ENCODE measurements at regions not wholly inside any gene's neighbourhood (a gene's known extent, or its start where the extent isn't known, plus 50 kb on each side); places are given as distances from the start of the nearest gene placed in this dataset.

DNA sequence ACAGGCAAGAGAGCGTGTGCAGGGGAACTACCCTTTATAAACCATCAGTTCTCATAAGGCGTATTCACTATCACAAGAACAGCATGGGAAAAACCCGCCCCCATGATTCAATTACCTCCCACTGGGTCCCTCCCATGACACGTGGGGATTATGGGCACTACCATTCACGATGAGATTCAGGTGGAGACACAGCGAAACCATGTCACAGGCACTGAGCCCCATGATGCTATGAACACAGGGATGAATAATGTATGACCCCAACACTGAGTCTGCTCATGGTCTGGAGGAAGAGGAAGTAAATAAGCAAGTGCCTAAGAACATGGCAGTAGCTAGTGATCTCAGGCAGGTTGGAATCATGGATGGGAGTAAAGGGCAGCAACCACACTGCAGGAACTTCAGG is 281.0 kb upstream of the ZNF462 start:
- Histone ChIP-seq H3K36me3 (no peaks in the 10 kb centered on the region), H3K4me3 (no peak overlapping the region), H3K27ac (no peak overlapping the region), H3K27me3 (replicated peaks; ENCODE audit: insufficient read depth) (no peaks in the 10 kb centered on the region), H3K4me1 (replicated peaks) (no peaks in the 10 kb centered on the region), H3K9me3 (no peaks in the 10 kb centered on the region)
- DNase-seq (ENCODE audit: low spot score), result no peak
- 94% methylated on average over 6 of the region's 6 CpGs for WGBS
- TF ChIP-seq POLR2AphosphoS5 (IDR thresholded peaks at IDR 0.05) (no peak), POLR2A (IDR thresholded peaks at IDR 0.05) (no peak), CTCF (IDR thresholded peaks at IDR 0.05) (no peak)
- intact Hi-C loops (cut with DNase I), result no loop called here

- TF ChIP-seq POLR2A (IDR thresholded peaks at IDR 0.05), result no peak
- peak; percentile 24 for TF ChIP-seq POLR2AphosphoS5 (IDR thresholded peaks at IDR 0.05)
- no peak for TF ChIP-seq CTCF (IDR thresholded peaks at IDR 0.05)
- Histone ChIP-seq H3K9me3 (no peaks in the 10 kb centered on the region), H3K4me3 (no peak overlapping the region), H3K36me3 (no peaks in the 10 kb centered on the region), H3K27ac (no peak overlapping the region), H3K27me3 (replicated peaks; ENCODE audit: insufficient read depth) (no peaks in the 10 kb centered on the region), H3K4me1 (replicated peaks) (no peaks in the 10 kb centered on the region)
- DNase-seq (ENCODE audit: low spot score), result peak; percentile 39
- intact Hi-C loops (cut with DNase I), result no loop called here
These were observed 279.2 kb upstream of the ZNF462 start for GRCh38 chr9:106583751-106584150.

GRCh38 chr9:106587042-106587441 is 275.9 kb upstream of the ZNF462 start:
- no peak for TF ChIP-seq POLR2A (IDR thresholded peaks at IDR 0.05)
- TF ChIP-seq CTCF (IDR thresholded peaks at IDR 0.05), result no peak
- TF ChIP-seq POLR2AphosphoS5 (IDR thresholded peaks at IDR 0.05), result no peak
- intact Hi-C loops (cut with DNase I), result no loop called here
- 69% methylated on average over 2 of the region's 2 CpGs for WGBS
- Histone ChIP-seq H3K27ac (no peak overlapping the region), H3K36me3 (no peaks in the 10 kb centered on the region), H3K4me1 (replicated peaks) (no peaks in the 10 kb centered on the region), H3K27me3 (replicated peaks; ENCODE audit: insufficient read depth) (no peaks in the 10 kb centered on the region), H3K4me3 (no peak overlapping the region), H3K9me3 (no peaks in the 10 kb centered on the region)
- DNase-seq (ENCODE audit: low spot score), result no peak

GRCh38 chr9:106588626-106589025 is 274.3 kb upstream of the ZNF462 start:
- Histone ChIP-seq H3K4me1 (replicated peaks) (no peaks in the 10 kb centered on the region), H3K4me3 (no peak overlapping the region), H3K9me3 (no peaks in the 10 kb centered on the region), H3K27ac (no peak overlapping the region), H3K36me3 (no peaks in the 10 kb centered on the region), H3K27me3 (replicated peaks; ENCODE audit: insufficient read depth) (no peaks in the 10 kb centered on the region)
- no peak for DNase-seq (ENCODE audit: low spot score)
- 34% methylated on average over 5 of the region's 5 CpGs for WGBS
- intact Hi-C loops (cut with DNase I), result no loop called here
- no peak for TF ChIP-seq POLR2AphosphoS5 (IDR thresholded peaks at IDR 0.05)
- TF ChIP-seq CTCF (IDR thresholded peaks at IDR 0.05), result no peak
- TF ChIP-seq POLR2A (IDR thresholded peaks at IDR 0.05), result no peak

DNA sequence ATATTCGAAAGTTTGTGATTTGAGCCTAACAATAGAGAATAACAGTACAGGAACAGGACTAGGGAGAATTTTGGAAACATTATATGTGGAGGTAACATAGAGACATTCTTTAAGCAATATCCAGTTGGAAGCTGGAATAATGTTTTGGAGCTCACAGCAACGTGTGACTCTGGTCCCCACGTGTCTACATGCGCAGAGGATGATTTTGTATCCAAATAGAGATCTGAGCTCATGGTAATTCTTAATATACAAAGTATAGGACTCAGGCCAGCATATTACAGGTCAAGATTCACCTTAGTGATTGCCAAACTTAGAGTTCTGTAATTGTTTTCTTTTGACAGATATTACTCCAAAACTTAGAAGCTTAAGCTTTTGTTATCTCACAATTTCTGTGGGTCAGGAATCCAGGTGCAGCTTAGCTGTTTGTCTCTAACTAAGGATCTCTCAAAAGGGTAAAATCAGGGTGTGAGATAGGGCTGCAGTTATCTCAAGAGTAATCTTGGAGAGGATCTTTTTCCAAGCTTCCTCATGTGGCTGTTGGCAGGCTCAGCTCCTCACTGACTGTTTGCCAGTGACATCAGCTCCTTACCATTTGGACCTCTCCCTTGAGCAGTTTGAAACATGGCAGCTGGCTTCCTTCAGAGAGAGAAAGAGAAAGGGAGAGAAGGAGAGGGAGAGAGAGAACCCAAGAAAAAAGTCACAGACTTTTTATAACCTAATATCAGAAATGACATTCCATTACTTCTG is 272.0 kb upstream of the ZNF462 start:
- no peak overlapping the region for H3K4me3 ChIP-seq
- no peak for TF ChIP-seq CTCF (IDR thresholded peaks at IDR 0.05)
- TF ChIP-seq POLR2A (IDR thresholded peaks at IDR 0.05), result no peak
- no peak for TF ChIP-seq POLR2AphosphoS5 (IDR thresholded peaks at IDR 0.05)
- H3K27ac ChIP-seq, result no peak overlapping the region
- H3K36me3 ChIP-seq, result no peaks in the 10 kb centered on the region
- 85% methylated on average over 4 of the region's 4 CpGs for WGBS
- intact Hi-C loops (cut with DNase I), result no loop called here
- H3K4me1 ChIP-seq (replicated peaks), result no peaks in the 10 kb centered on the region
- H3K9me3 ChIP-seq, result no peaks in the 10 kb centered on the region
- no peak for DNase-seq (ENCODE audit: low spot score)
- no peaks in the 10 kb centered on the region for H3K27me3 ChIP-seq (replicated peaks; ENCODE audit: insufficient read depth)
